Hepatocyte (in vitro differentiated cells): ENCODE measurements at regions not wholly inside any gene's neighbourhood (a gene's known extent, or its start where the extent isn't known, plus 50 kb on each side); places are given as distances from the start of the nearest gene placed in this dataset.

ENCODE experiments used
- DNase-seq: peaks from one replicate; pipeline ENCODE4 v3.0.0-alpha.2; 2016; ENCODE audit warnings: low spot score
- H2AFZ ChIP-seq: fragments of 200-600 bp; sonication (generic); 2 replicates; pipeline ENCODE4 v1.6.0; 2016; ENCODE audit warnings: antibody characterized with exemption, mild to moderate bottlenecking
- H3K27ac ChIP-seq: fragments of 200-600 bp; sonication (generic); 2 replicates; pipeline ENCODE4 v1.5.1; 2016; ENCODE audit warnings: mild to moderate bottlenecking
- H3K27me3 ChIP-seq: fragments of 200-600 bp; sonication (generic); 2 replicates; pipeline ENCODE4 v1.6.1; 2016
- H3K36me3 ChIP-seq: fragments of 200-600 bp; sonication (generic); replicated peaks from 2 replicates; pipeline ENCODE4 v1.5.1; 2016; ENCODE audit warnings: low read depth; ENCODE audit not compliant: insufficient read depth
- H3K4me1 ChIP-seq: fragments of 200-600 bp; sonication (generic); 2 replicates; pipeline ENCODE4 v1.5.1; 2016; ENCODE audit warnings: mild to moderate bottlenecking, moderate library complexity; ENCODE audit not compliant: insufficient read depth
- H3K4me2 ChIP-seq: fragments of 200-600 bp; sonication (generic); 2 replicates; pipeline ENCODE4 v1.6.0; 2016
- H3K4me3 ChIP-seq: fragments of 200-600 bp; sonication (generic); 2 replicates; pipeline ENCODE4 v1.5.1; 2016; ENCODE audit warnings: mild to moderate bottlenecking
- H3K79me2 ChIP-seq: fragments of 200-600 bp; sonication (generic); 2 replicates; pipeline ENCODE4 v1.6.0; 2017; ENCODE audit warnings: mild to moderate bottlenecking
- H3K9me2 ChIP-seq: fragments of 200-600 bp; sonication (generic); replicated peaks from 2 replicates; pipeline ENCODE4 v1.6.0; 2017; ENCODE audit warnings: mild to moderate bottlenecking; ENCODE audit not compliant: insufficient read depth
- H3K9me3 ChIP-seq: fragments of 200-600 bp; sonication (generic); 2 replicates; pipeline ENCODE4 v1.5.1; 2016; ENCODE audit warnings: low read depth, mild to moderate bottlenecking
- H4K20me1 ChIP-seq: fragments of 200-600 bp; sonication (generic); 2 replicates; pipeline ENCODE4 v1.6.0; 2016; ENCODE audit warnings: mild to moderate bottlenecking; ENCODE audit not compliant: insufficient read depth, poor library complexity, severe bottlenecking
- EZH2 ChIP-seq: fragments of 200-600 bp; sonication (generic); IDR thresholded peaks from 2 replicates; pipeline ENCODE4 v1.6.1; 2016; ENCODE audit warnings: antibody characterized with exemption, mild to moderate bottlenecking, borderline replicate concordance
- EZH2phosphoT487 ChIP-seq: fragments of 200-600 bp; sonication (generic); IDR thresholded peaks from one replicate; pipeline ENCODE4 v1.6.1; 2018; ENCODE audit warnings: antibody characterized with exemption, mild to moderate bottlenecking, low read depth, moderate library complexity; ENCODE audit not compliant: unreplicated experiment, severe bottlenecking
- WGBS: methylation state at CpG from one replicate; pipeline ENCODE4 v1.1.6; 2016; ENCODE audit warnings: low lambda C conversion rate; ENCODE audit errors: missing lambda C conversion rate; 5-methylcytosine and 5-hydroxymethylcytosine counted together
- TF ChIP-seq, protein P1 (sequence below): fragments of 200-600 bp; sonication (generic); IDR thresholded peaks from 2 replicates; pipeline ENCODE4 v1.5.1; 2016; ENCODE audit warnings: antibody characterized with exemption, mild to moderate bottlenecking; ENCODE audit not compliant: poor library complexity

DNA sequence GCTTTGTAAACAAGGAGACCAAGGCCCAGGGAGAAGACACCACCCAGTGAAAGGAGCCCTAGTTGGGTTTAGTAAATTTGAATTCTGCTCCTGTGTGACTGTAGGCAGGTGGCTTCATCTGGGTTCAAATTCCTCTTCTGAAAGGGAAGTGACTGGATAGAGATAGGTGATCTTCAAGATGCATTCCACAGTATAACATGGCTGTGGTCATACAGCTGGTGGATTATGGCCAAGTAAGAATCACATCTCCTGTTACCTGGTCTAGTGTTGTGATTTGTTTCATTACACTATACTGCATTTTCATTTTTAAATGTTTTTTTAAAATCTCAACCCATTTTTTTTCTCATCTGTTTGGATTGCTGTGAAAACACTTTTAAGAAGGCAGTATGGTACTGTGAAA is 58.0 kb upstream of the PICALM start:
- Histone ChIP-seq H4K20me1 (no peaks in the 10 kb centered on the region), H3K4me3 (no peak overlapping the region), H3K9me2 (no peaks in the 10 kb centered on the region), H3K4me1 (peaks cover 7% of the 10 kb centered on the region), H3K27me3 (no peaks in the 10 kb centered on the region), H3K4me2 (no peak overlapping the region), H3K79me2 (no peaks in the 10 kb centered on the region), H2AFZ (no peak overlapping the region), H3K27ac (no peak overlapping the region), H3K36me3 (no peaks in the 10 kb centered on the region), H3K9me3 (no peaks in the 10 kb centered on the region)
- no peak for DNase-seq
- TF ChIP-seq, protein P1, sequence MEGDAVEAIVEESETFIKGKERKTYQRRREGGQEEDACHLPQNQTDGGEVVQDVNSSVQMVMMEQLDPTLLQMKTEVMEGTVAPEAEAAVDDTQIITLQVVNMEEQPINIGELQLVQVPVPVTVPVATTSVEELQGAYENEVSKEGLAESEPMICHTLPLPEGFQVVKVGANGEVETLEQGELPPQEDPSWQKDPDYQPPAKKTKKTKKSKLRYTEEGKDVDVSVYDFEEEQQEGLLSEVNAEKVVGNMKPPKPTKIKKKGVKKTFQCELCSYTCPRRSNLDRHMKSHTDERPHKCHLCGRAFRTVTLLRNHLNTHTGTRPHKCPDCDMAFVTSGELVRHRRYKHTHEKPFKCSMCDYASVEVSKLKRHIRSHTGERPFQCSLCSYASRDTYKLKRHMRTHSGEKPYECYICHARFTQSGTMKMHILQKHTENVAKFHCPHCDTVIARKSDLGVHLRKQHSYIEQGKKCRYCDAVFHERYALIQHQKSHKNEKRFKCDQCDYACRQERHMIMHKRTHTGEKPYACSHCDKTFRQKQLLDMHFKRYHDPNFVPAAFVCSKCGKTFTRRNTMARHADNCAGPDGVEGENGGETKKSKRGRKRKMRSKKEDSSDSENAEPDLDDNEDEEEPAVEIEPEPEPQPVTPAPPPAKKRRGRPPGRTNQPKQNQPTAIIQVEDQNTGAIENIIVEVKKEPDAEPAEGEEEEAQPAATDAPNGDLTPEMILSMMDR, result no peak
- TF ChIP-seq EZH2phosphoT487 (no peak), EZH2 (no peak)

GRCh38 chr11:86124251-86125233 is 55.7 kb upstream of the PICALM start:
- Histone ChIP-seq H3K4me3 (no peak overlapping the region), H3K4me1 (peaks cover 7% of the 10 kb centered on the region), H3K27ac (no peak overlapping the region), H2AFZ (no peak overlapping the region), H3K79me2 (no peaks in the 10 kb centered on the region), H3K9me2 (no peaks in the 10 kb centered on the region), H3K4me2 (no peak overlapping the region), H3K27me3 (no peaks in the 10 kb centered on the region), H3K9me3 (no peaks in the 10 kb centered on the region), H4K20me1 (no peaks in the 10 kb centered on the region), H3K36me3 (no peaks in the 10 kb centered on the region)
- 76% methylated on average over 3 of the region's 3 CpGs for WGBS
- DNase-seq, result no peak
- TF ChIP-seq, protein P1, result no peak
- TF ChIP-seq EZH2 (no peak), EZH2phosphoT487 (no peak)

GRCh38 chr11:86122773-86123172 is 53.9 kb upstream of the PICALM start:
- Histone ChIP-seq H3K9me3 (no peaks in the 10 kb centered on the region), H4K20me1 (no peaks in the 10 kb centered on the region), H3K9me2 (no peaks in the 10 kb centered on the region), H3K27ac (no peak overlapping the region), H3K4me1 (peaks cover 7% of the 10 kb centered on the region), H3K36me3 (no peaks in the 10 kb centered on the region), H3K79me2 (no peaks in the 10 kb centered on the region), H3K4me2 (no peak overlapping the region), H2AFZ (no peak overlapping the region), H3K4me3 (no peak overlapping the region), H3K27me3 (no peaks in the 10 kb centered on the region)
- 100% methylated on average over 1 of the region's 1 CpG for WGBS
- TF ChIP-seq EZH2 (no peak), EZH2phosphoT487 (no peak)
- TF ChIP-seq, protein P1, result no peak
- no peak for DNase-seq
